PFSK-1 (cell line): ENCODE measurements at regions not wholly inside any gene's neighbourhood (a gene's known extent, or its start where the extent isn't known, plus 50 kb on each side); places are given as distances from the start of the nearest gene placed in this dataset.

ENCODE experiments used
- FOXP2 ChIP-seq: optimal IDR thresholded peaks from 2 replicates; pipeline ENCODE3; 2011; ENCODE audit warnings: borderline replicate concordance, control low read depth, inconsistent platforms; ENCODE audit not compliant: insufficient read depth; ENCODE audit errors: extremely low read length, extremely low read depth
- POLR2AphosphoS5 ChIP-seq: IDR thresholded peaks from 2 replicates; pipeline ENCODE4 v1.6.1; 2012; ENCODE audit warnings: low read depth, mild to moderate bottlenecking, control low read depth, low read length, moderate library complexity
- SIN3A ChIP-seq: IDR thresholded peaks from 2 replicates; pipeline ENCODE4 v1.6.1; 2012; ENCODE audit warnings: mild to moderate bottlenecking, low read length, moderate library complexity, borderline replicate concordance; ENCODE audit not compliant: insufficient read depth
- TAF1 ChIP-seq: IDR thresholded peaks from 2 replicates; pipeline ENCODE4 v1.6.1; 2012; ENCODE audit warnings: low read length, control low read depth, borderline replicate concordance; ENCODE audit not compliant: insufficient read depth
- TF ChIP-seq, protein P1 (sequence below), 2 experiments: IDR thresholded peaks; 2 replicates each; pipeline versions ENCODE4 v1.6.1 to v1.8.0; 2011 to 2012; ENCODE audit warnings: low read depth in 2 of 2, low read length in 2 of 2, control low read depth in 1 of 2, inconsistent platforms in 1 of 2, mild to moderate bottlenecking in 1 of 2, moderate library complexity in 1 of 2; ENCODE audit not compliant: insufficient read depth in 1 of 2

DNA sequence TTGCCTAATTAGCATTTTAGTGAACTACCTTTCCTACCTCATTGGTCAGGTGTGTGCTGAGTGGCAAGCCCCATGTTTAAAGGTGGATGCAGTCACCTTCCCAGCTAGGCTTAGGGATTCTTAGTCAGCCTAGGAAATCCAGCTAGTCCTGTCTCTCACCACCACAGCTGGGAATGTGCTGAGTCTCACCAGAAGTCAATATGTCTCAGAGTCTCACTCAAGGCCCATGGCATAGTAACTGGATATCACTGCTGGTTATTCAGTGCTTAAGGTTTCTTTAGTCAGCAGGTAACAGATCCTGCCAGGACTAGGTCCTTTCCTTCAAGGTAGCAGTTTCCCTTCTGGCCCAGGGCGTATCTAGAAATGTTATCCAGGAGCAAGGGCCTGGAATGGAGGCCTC lies 136.5 kb downstream of the COX18 start:
- TF ChIP-seq, protein P1, sequence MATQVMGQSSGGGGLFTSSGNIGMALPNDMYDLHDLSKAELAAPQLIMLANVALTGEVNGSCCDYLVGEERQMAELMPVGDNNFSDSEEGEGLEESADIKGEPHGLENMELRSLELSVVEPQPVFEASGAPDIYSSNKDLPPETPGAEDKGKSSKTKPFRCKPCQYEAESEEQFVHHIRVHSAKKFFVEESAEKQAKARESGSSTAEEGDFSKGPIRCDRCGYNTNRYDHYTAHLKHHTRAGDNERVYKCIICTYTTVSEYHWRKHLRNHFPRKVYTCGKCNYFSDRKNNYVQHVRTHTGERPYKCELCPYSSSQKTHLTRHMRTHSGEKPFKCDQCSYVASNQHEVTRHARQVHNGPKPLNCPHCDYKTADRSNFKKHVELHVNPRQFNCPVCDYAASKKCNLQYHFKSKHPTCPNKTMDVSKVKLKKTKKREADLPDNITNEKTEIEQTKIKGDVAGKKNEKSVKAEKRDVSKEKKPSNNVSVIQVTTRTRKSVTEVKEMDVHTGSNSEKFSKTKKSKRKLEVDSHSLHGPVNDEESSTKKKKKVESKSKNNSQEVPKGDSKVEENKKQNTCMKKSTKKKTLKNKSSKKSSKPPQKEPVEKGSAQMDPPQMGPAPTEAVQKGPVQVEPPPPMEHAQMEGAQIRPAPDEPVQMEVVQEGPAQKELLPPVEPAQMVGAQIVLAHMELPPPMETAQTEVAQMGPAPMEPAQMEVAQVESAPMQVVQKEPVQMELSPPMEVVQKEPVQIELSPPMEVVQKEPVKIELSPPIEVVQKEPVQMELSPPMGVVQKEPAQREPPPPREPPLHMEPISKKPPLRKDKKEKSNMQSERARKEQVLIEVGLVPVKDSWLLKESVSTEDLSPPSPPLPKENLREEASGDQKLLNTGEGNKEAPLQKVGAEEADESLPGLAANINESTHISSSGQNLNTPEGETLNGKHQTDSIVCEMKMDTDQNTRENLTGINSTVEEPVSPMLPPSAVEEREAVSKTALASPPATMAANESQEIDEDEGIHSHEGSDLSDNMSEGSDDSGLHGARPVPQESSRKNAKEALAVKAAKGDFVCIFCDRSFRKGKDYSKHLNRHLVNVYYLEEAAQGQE (IDR thresholded peaks at IDR 0.05; ENCODE audit: insufficient read depth in 1 of 2, low read depth in 2 of 2, low read length in 2 of 2), result no peak
- TF ChIP-seq POLR2AphosphoS5 (no peak), FOXP2 (no peak), TAF1 (no peak), SIN3A (no peak)

GRCh38 chr4:72931346-72931745 lies 138.2 kb downstream of the COX18 start:
- TF ChIP-seq SIN3A (no peak), POLR2AphosphoS5 (no peak), FOXP2 (no peak)
- TF ChIP-seq, protein P1 (IDR thresholded peaks at IDR 0.05; ENCODE audit: insufficient read depth in 1 of 2, low read depth in 2 of 2, low read length in 2 of 2), result no peak

DNA sequence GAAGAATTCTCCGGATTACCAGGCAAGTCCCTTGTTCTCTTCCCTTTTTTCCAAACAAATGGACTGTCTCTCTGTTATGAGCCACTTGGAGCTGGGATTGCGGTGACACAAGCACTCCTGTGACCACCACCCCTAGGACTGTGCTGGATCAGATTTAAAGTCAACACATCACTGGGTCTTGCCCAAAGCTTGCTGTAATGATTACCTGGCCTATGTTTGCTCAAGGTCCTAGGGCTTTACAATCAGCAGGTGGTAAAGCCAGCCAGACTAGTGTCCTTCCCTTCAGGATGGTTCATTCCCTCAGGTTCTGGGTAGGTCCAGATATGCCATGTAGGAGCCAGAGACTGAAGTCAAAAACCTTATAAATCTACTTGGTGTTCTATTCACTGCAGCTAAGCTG lies 144.7 kb downstream of the COX18 start:
- TF ChIP-seq FOXP2, result no peak
- TF ChIP-seq, protein P1 (IDR thresholded peaks at IDR 0.05; ENCODE audit: insufficient read depth in 1 of 2, low read depth in 2 of 2, low read length in 2 of 2), result no peak
- TF ChIP-seq TAF1, result no peak
- TF ChIP-seq POLR2AphosphoS5, result no peak
- TF ChIP-seq SIN3A, result no peak

GRCh38 chr4:72919937-72920336 lies 149.6 kb downstream of the COX18 start:
- TF ChIP-seq, protein P1 (IDR thresholded peaks at IDR 0.05; ENCODE audit: insufficient read depth in 1 of 2, low read depth in 2 of 2, low read length in 2 of 2), result no peak
- TF ChIP-seq POLR2AphosphoS5, result no peak

DNA sequence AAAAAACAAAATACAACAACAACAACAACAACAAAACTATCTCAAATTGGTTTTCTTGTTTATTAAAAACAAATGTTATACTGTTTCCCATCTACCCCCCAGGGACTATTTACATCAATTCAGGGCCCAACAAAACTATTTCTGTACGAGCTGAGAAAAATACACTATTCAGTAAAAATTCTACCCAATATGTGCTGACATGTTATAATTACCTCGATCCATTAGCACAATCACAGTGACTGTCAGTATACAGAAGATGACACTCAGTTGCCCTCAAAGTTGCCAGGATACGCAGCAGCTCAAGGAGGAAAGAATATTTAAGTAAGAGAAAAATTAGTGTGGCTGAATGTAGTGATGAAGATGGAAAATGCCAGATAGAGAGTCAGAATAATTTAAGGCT lies 150.1 kb downstream of the COX18 start:
- no peak for TF ChIP-seq TAF1
- TF ChIP-seq, protein P1 (IDR thresholded peaks at IDR 0.05; ENCODE audit: insufficient read depth in 1 of 2, low read depth in 2 of 2, low read length in 2 of 2), result no peak
- no peak for TF ChIP-seq POLR2AphosphoS5
